ENCODE measurements at regions not wholly inside any gene's neighbourhood (a gene's known extent, or its start where the extent isn't known, plus 50 kb on each side); places are given as distances from the start of the nearest gene placed in this dataset.

DNA sequence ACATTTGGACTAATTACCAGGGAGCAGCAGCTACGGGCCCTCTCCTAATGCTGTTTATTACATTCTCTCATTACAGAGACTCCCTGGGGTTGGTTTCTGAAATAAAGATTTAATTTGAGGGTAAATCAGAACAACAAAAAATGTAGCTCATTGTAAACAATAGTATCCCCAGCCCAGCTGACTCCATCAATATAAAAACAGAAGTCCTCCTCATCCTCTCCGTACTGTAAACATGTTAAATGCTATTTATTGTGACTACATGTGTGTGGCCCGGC is 670.4 kb downstream of the TOX3 start:
- no peaks in the 10 kb centered on the region for H4K20me1 ChIP-seq (ENCODE audit: insufficient read depth, low read length)
- BruUV-seq (replicated peaks) = no TSS peak
- WGBS, 2 experiments (ENCODE audit: extremely low coverage in 2 of 2, insufficient read length in 1 of 2) = no CpG with 5 or more reads among the region's 3 CpGs
- peaks cover 36% of the 10 kb centered on the region for H3K4me1 ChIP-seq (ENCODE audit: control insufficient read depth, insufficient read depth, low read length)
- H4K91ac ChIP-seq (ENCODE audit: insufficient read depth, low read depth, low read length) = peak overlapping the region; percentile 99
- TF ChIP-seq FOS (IDR thresholded peaks at IDR 0.05; ENCODE audit: low read depth, low read length) = no peak
- TF ChIP-seq MAZ (IDR thresholded peaks at IDR 0.05; ENCODE audit: borderline replicate concordance, low read depth, low read length) = no peak
- TF ChIP-seq, protein P1, sequence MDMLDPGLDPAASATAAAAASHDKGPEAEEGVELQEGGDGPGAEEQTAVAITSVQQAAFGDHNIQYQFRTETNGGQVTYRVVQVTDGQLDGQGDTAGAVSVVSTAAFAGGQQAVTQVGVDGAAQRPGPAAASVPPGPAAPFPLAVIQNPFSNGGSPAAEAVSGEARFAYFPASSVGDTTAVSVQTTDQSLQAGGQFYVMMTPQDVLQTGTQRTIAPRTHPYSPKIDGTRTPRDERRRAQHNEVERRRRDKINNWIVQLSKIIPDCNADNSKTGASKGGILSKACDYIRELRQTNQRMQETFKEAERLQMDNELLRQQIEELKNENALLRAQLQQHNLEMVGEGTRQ (IDR thresholded peaks at IDR 0.05; ENCODE audit: low read depth, low read length) = no peak
- TF ChIP-seq POLR2A (IDR thresholded peaks at IDR 0.05; ENCODE audit: low read depth, low read length) = no peak
- TF ChIP-seq, protein P2, sequence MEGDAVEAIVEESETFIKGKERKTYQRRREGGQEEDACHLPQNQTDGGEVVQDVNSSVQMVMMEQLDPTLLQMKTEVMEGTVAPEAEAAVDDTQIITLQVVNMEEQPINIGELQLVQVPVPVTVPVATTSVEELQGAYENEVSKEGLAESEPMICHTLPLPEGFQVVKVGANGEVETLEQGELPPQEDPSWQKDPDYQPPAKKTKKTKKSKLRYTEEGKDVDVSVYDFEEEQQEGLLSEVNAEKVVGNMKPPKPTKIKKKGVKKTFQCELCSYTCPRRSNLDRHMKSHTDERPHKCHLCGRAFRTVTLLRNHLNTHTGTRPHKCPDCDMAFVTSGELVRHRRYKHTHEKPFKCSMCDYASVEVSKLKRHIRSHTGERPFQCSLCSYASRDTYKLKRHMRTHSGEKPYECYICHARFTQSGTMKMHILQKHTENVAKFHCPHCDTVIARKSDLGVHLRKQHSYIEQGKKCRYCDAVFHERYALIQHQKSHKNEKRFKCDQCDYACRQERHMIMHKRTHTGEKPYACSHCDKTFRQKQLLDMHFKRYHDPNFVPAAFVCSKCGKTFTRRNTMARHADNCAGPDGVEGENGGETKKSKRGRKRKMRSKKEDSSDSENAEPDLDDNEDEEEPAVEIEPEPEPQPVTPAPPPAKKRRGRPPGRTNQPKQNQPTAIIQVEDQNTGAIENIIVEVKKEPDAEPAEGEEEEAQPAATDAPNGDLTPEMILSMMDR (conservative IDR thresholded peaks at IDR 0.05; ENCODE audit: low read depth, low read length) = no peak
- no peak for TF ChIP-seq RAD21 (IDR thresholded peaks at IDR 0.05; ENCODE audit: low read length)
- TF ChIP-seq, protein P3, sequence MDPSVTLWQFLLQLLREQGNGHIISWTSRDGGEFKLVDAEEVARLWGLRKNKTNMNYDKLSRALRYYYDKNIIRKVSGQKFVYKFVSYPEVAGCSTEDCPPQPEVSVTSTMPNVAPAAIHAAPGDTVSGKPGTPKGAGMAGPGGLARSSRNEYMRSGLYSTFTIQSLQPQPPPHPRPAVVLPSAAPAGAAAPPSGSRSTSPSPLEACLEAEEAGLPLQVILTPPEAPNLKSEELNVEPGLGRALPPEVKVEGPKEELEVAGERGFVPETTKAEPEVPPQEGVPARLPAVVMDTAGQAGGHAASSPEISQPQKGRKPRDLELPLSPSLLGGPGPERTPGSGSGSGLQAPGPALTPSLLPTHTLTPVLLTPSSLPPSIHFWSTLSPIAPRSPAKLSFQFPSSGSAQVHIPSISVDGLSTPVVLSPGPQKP (IDR thresholded peaks at IDR 0.05; ENCODE audit: borderline replicate concordance, low read depth, low read length) = no peak
- peak overlapping the region; percentile 96 for H2AK5ac ChIP-seq (ENCODE audit: low read depth, low read length)
- H3K18ac ChIP-seq (ENCODE audit: low read depth, low read length) = peak overlapping the region; percentile 97
- H3K27me3 ChIP-seq (ENCODE audit: control insufficient read depth, insufficient read depth, low read length) = no peaks in the 10 kb centered on the region
- H3K9me3 ChIP-seq (ENCODE audit: control insufficient read depth, insufficient read depth, low read length) = no peaks in the 10 kb centered on the region
- DNase-seq = no peak
- peak overlapping the region; percentile 92 for H3K27ac ChIP-seq (ENCODE audit: insufficient read depth, low read length)
- H4K8ac ChIP-seq (ENCODE audit: low read depth in 2 of 2, low read length in 2 of 2) = peak overlapping the region; percentile 89 to 97
- peak overlapping the region; percentile 99 for H2BK20ac ChIP-seq (ENCODE audit: low read depth, low read length)
- peak overlapping the region; percentile 66 for H2AK9ac ChIP-seq (replicated peaks; ENCODE audit: low read depth, low read length, poor library complexity)
- H2BK15ac ChIP-seq (ENCODE audit: low read depth, low read length) = peak overlapping the region; percentile 98; the same call in 2 of the 3 replicates
- H3K4me3 ChIP-seq (ENCODE audit: insufficient read depth, low read depth, low read length) = no peak overlapping the region
- peak overlapping the region; percentile 79 for H2AFZ ChIP-seq (replicated peaks; ENCODE audit: low read length, poor library complexity)
- H3K9ac ChIP-seq (ENCODE audit: low read depth, low read length) = no peak overlapping the region; the same call in 1 of the 2 replicates
- in situ Hi-C loops (cut with MboI; ENCODE audit: low sequenced_read_pairs) = loop anchor here (25.0 kb wide), 1 partner anchor 1186 kb away; the partner anchor contains the start of genes CHD9 and CHD9NB
- intact Hi-C loops (cut with micrococcal nuclease) = no loop called here
- peaks cover 0 to 18% of the 10 kb centered on the region in 2 experiments; a peak in 1 of 4 replicates for H3K79me1 ChIP-seq (ENCODE audit: low read depth in 1 of 2, low read length in 2 of 2)
- H3K23ac ChIP-seq (ENCODE audit: low read depth, low read length) = peak overlapping the region; percentile 100
- H4K5ac ChIP-seq (ENCODE audit: low read depth, low read length) = peak overlapping the region; percentile 77
- H3K36me3 ChIP-seq (ENCODE audit: control insufficient read depth, insufficient read depth, low read length) = no peaks in the 10 kb centered on the region
- H3K4me2 ChIP-seq (ENCODE audit: low read depth, low read length) = peak overlapping the region; percentile 21; the same call in 1 of the 2 replicates
- H3K4ac ChIP-seq (ENCODE audit: low read depth, low read length) = peak overlapping the region; percentile 100
- H3K14ac ChIP-seq (replicated peaks; ENCODE audit: low read depth, low read length) = peak overlapping the region; percentile 99
- peak overlapping the region; percentile 99 for H2BK5ac ChIP-seq (ENCODE audit: low read depth, low read length, poor library complexity, severe bottlenecking)
- ChIA-PET CTCF (interaction anchor here (0.8 to 2.0 kb wide), 4 partner anchors 23 to 94 kb away, joined by 3 to 5 read pairs (median 4); no protein-coding TSS in a partner anchor), POLR2A (ENCODE audit: unreplicated experiment) (interaction anchor here (0.5 to 0.7 kb wide), 2 partner anchors 30 to 1039 kb away, joined by 3 read pairs; no protein-coding TSS in a partner anchor)
- H2BK120ac ChIP-seq (ENCODE audit: low read depth, low read length) = peak overlapping the region; percentile 100
- dilution Hi-C loops (cut with HindIII; ENCODE audit: low sequenced_read_pairs, unreplicated experiment) = no loop called here
- H3K9me1 ChIP-seq (ENCODE audit: insufficient read depth, low read length) = peaks cover 28% of the 10 kb centered on the region
- peak overlapping the region; percentile 84 for H3K56ac ChIP-seq (ENCODE audit: extremely low read depth, insufficient read depth, low read length)
- peak; percentile 25 for ATAC-seq (ENCODE audit: low read depth)

Data from IMR-90 (cell line).